Upper lobe of left lung (tissue), 4 donors: ENCODE measurements at regions not wholly inside any gene's neighbourhood (a gene's known extent, or its start where the extent isn't known, plus 50 kb on each side); places are given as distances from the start of the nearest gene placed in this dataset.

ENCODE experiments used
- EP300 ChIP-seq, 4 donors: sonication (generic); formaldehyde crosslinking; IDR thresholded peaks; one replicate each; pipeline ENCODE4 v1.5.1; 2017; ENCODE audit warnings: antibody characterized with exemption in 4 of 4, control low read depth in 2 of 4
- POLR2AphosphoS5 ChIP-seq, 2 donors: sonication (generic); formaldehyde crosslinking; IDR thresholded peaks; one replicate each; pipeline ENCODE4 v1.5.1; 2017; ENCODE audit warnings: antibody characterized with exemption in 2 of 2
- TF ChIP-seq, protein P1 (sequence below), 6 experiments: fragments of 450-650 bp in 4 of 6; fragments of 200-600 bp in 2 of 6; sonication (generic) in 2 of 6; IDR thresholded peaks; one replicate each; pipeline ENCODE4 v1.5.1; 2016 to 2019; ENCODE audit warnings: antibody characterized with exemption in 6 of 6

DNA sequence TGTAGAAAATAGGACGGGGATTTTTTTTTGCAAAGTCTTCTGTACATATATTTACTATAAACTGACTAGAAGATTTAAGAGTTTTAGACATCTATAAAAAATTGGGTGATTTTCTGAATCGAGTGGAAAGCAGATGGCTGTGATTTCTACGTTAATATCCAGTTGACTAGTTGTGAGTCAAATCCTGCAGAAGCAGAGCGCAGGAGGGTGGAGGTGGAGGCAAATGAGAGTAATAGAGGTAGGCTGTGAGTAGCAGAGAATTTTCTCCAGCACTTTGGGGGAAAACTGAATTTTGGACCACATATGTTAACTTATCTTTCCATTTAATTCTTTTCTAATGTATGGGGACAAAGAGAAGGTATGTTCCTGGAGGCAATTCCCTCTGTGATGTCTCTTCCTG is 82.1 kb upstream of the SOX3 start:
- no peak for TF ChIP-seq EP300 (IDR thresholded peaks at IDR 0.05)
- TF ChIP-seq POLR2AphosphoS5 (IDR thresholded peaks at IDR 0.05), result no peak
- TF ChIP-seq, protein P1, sequence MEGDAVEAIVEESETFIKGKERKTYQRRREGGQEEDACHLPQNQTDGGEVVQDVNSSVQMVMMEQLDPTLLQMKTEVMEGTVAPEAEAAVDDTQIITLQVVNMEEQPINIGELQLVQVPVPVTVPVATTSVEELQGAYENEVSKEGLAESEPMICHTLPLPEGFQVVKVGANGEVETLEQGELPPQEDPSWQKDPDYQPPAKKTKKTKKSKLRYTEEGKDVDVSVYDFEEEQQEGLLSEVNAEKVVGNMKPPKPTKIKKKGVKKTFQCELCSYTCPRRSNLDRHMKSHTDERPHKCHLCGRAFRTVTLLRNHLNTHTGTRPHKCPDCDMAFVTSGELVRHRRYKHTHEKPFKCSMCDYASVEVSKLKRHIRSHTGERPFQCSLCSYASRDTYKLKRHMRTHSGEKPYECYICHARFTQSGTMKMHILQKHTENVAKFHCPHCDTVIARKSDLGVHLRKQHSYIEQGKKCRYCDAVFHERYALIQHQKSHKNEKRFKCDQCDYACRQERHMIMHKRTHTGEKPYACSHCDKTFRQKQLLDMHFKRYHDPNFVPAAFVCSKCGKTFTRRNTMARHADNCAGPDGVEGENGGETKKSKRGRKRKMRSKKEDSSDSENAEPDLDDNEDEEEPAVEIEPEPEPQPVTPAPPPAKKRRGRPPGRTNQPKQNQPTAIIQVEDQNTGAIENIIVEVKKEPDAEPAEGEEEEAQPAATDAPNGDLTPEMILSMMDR (IDR thresholded peaks at IDR 0.05), result no peak
